NB4 (cell line): ENCODE measurements at regions not wholly inside any gene's neighbourhood (a gene's known extent, or its start where the extent isn't known, plus 50 kb on each side); places are given as distances from the start of the nearest gene placed in this dataset.

Experiments used
- DNase-seq: peaks from one replicate; pipeline ENCODE4 v3.0.0; 2010; ENCODE audit warnings: low read depth
- H3K4me3 ChIP-seq: one replicate; pipeline ENCODE4 v1.5.1; 2011; ENCODE audit warnings: mild to moderate bottlenecking, low read depth, low read length, moderate library complexity
- CTCF ChIP-seq: IDR thresholded peaks from one replicate; pipeline ENCODE4 v1.5.1; 2012; ENCODE audit warnings: low read depth, low read length
- MAX ChIP-seq: IDR thresholded peaks from 2 replicates; pipeline ENCODE4 v1.6.1; 2011; ENCODE audit warnings: low read depth, low read length
- MYC ChIP-seq: IDR thresholded peaks from 2 replicates; pipeline ENCODE4 v1.6.1; 2011; ENCODE audit warnings: low read depth, low read length
- POLR2A ChIP-seq: IDR thresholded peaks from 2 replicates; pipeline ENCODE4 v1.6.1; 2011; ENCODE audit warnings: mild to moderate bottlenecking; ENCODE audit not compliant: insufficient read length; ENCODE audit errors: extremely low read depth

- TF ChIP-seq MYC, result no peak
- TF ChIP-seq CTCF, result no peak
- no peak for TF ChIP-seq POLR2A
- TF ChIP-seq MAX, result no peak
- no peak overlapping the region for H3K4me3 ChIP-seq
- DNase-seq, result no peak
Observed at GRCh38 chr2:156731506-156731905, 295.3 kb downstream of the GPD2 start.

GRCh38 chr2:156736950-156737349 lies 300.8 kb downstream of the GPD2 start:
- no peak for DNase-seq
- no peak overlapping the region for H3K4me3 ChIP-seq
- TF ChIP-seq POLR2A (no peak), MYC (no peak), CTCF (no peak), MAX (no peak)

GRCh38 chr2:156739301-156739700 lies 303.1 kb downstream of the GPD2 start:
- no peak for TF ChIP-seq MYC
- no peak for TF ChIP-seq POLR2A
- no peak for TF ChIP-seq CTCF
- TF ChIP-seq MAX, result no peak
- DNase-seq, result no peak
- H3K4me3 ChIP-seq, result no peak overlapping the region

GRCh38 chr2:156745619-156746018 lies 309.4 kb downstream of the GPD2 start:
- no peak for DNase-seq
- no peak overlapping the region for H3K4me3 ChIP-seq

GRCh38 chr2:156748221-156748620 lies 312.0 kb downstream of the GPD2 start:
- DNase-seq, result no peak
- no peak overlapping the region for H3K4me3 ChIP-seq
- no peak for TF ChIP-seq POLR2A

More at GRCh38 chr2:156745619-156746018, 309.4 kb downstream of the GPD2 start:
- TF ChIP-seq POLR2A (no peak), MAX (no peak), CTCF (no peak), MYC (no peak)

GRCh38 chr2:156752042-156752441 lies 315.9 kb downstream of the GPD2 start:
- H3K4me3 ChIP-seq, result no peak overlapping the region
- TF ChIP-seq CTCF, result no peak
- TF ChIP-seq MYC, result no peak
- no peak for TF ChIP-seq MAX
- TF ChIP-seq POLR2A, result no peak
- no peak for DNase-seq
